DOHH2 (cell line): ENCODE measurements at regions not wholly inside any gene's neighbourhood (a gene's known extent, or its start where the extent isn't known, plus 50 kb on each side); places are given as distances from the start of the nearest gene placed in this dataset.

Source experiments
- CTCF ChIP-seq: fragments of 200-600 bp; sonication (generic); IDR thresholded peaks from one replicate; pipeline ENCODE4 v1.5.1; 2014; ENCODE audit warnings: antibody characterized with exemption, mild to moderate bottlenecking, low read depth, low read length; ENCODE audit not compliant: poor library complexity, severe bottlenecking
- EZH2phosphoT487 ChIP-seq: fragments of 200-600 bp; sonication (generic); IDR thresholded peaks from 2 replicates; pipeline ENCODE4 v1.6.1; 2017; ENCODE audit warnings: borderline replicate concordance, mild to moderate bottlenecking, antibody characterized with exemption, low read length, moderate library complexity, mixed read lengths

GRCh38 chr11:104361975-104362374, 198.0 kb upstream of the PDGFD start:
- TF ChIP-seq CTCF (no peak), EZH2phosphoT487 (no peak)
